ENCODE measurements at regions not wholly inside any gene's neighbourhood (a gene's known extent, or its start where the extent isn't known, plus 50 kb on each side); places are given as distances from the start of the nearest gene placed in this dataset.
"Not testable (repeated sequence)": the region's sequence is repeated elsewhere in the genome, so short reads cannot be mapped to it uniquely, and the experiment has no call there.

GRCh38 chr4:151537687-151538086 is 128.7 kb downstream of the FHIP1A start:
- Mint-ChIP-seq H3K9me3 (ENCODE audit: unreplicated experiment) (no peaks in the 10 kb centered on the region), H3K4me3 (ENCODE audit: unreplicated experiment) (no peak overlapping the region), H3K4me1 (ENCODE audit: unreplicated experiment) (peaks cover 37% of the 10 kb centered on the region), H3K27ac (ENCODE audit: unreplicated experiment) (peak overlapping the region; percentile 38), H3K36me3 (ENCODE audit: unreplicated experiment) (no peaks in the 10 kb centered on the region), H3K27me3 (ENCODE audit: unreplicated experiment) (no peaks in the 10 kb centered on the region)
- TF ChIP-seq, protein P1, sequence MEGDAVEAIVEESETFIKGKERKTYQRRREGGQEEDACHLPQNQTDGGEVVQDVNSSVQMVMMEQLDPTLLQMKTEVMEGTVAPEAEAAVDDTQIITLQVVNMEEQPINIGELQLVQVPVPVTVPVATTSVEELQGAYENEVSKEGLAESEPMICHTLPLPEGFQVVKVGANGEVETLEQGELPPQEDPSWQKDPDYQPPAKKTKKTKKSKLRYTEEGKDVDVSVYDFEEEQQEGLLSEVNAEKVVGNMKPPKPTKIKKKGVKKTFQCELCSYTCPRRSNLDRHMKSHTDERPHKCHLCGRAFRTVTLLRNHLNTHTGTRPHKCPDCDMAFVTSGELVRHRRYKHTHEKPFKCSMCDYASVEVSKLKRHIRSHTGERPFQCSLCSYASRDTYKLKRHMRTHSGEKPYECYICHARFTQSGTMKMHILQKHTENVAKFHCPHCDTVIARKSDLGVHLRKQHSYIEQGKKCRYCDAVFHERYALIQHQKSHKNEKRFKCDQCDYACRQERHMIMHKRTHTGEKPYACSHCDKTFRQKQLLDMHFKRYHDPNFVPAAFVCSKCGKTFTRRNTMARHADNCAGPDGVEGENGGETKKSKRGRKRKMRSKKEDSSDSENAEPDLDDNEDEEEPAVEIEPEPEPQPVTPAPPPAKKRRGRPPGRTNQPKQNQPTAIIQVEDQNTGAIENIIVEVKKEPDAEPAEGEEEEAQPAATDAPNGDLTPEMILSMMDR (IDR thresholded peaks at IDR 0.05) = no peak
- no peak for DNase-seq (ENCODE audit: extremely low spot score, unreplicated experiment)

- Mint-ChIP-seq H3K36me3 (ENCODE audit: unreplicated experiment) (no peaks in the 10 kb centered on the region), H3K9me3 (ENCODE audit: unreplicated experiment) (no peaks in the 10 kb centered on the region), H3K4me3 (ENCODE audit: unreplicated experiment) (no peak overlapping the region), H3K27me3 (ENCODE audit: unreplicated experiment) (no peaks in the 10 kb centered on the region), H3K27ac (ENCODE audit: unreplicated experiment) (no peak overlapping the region), H3K4me1 (ENCODE audit: unreplicated experiment) (peaks cover 37% of the 10 kb centered on the region)
- TF ChIP-seq, protein P1 (IDR thresholded peaks at IDR 0.05) = no peak
- no peak for DNase-seq (ENCODE audit: extremely low spot score, unreplicated experiment)
These were observed 130.0 kb downstream of the FHIP1A start for GRCh38 chr4:151538963-151539362.

DNA sequence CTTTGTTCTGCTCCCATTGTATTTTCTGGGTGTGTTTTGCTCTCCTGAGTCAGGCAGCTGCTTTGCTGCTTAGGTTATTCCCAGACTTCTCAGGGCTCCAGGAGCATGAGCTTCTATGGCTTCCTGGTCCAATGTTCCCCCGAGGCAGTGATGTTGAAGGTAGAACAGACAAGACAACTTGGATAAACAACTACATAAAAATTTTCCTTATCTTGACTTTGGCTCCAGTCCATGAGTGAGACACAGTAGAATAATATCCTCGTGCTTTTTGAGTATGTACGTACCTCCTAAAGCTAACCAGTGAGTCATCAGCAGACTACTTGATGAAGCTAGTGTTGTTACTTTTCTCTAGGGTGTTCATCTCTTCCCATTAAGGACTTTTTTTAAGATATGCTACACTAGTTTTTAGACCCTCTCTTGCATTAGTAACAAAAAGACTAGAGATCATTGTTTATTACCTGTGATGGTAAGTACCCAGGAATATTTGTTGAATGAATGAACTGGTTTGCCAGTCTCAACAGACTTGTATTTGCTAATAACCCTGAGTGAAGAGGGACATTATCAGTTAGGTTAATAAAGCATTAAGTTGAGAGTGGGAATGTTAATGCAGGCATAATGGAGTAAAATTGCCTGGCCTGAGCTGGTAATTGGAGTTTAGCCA is 131.9 kb downstream of the FHIP1A start:
- Mint-ChIP-seq H3K4me3 (ENCODE audit: unreplicated experiment) (no peak overlapping the region), H3K27me3 (ENCODE audit: unreplicated experiment) (no peaks in the 10 kb centered on the region), H3K4me1 (ENCODE audit: unreplicated experiment) (peaks cover 37% of the 10 kb centered on the region), H3K27ac (ENCODE audit: unreplicated experiment) (peak overlapping the region; percentile 50), H3K36me3 (ENCODE audit: unreplicated experiment) (no peaks in the 10 kb centered on the region), H3K9me3 (ENCODE audit: unreplicated experiment) (no peaks in the 10 kb centered on the region)
- TF ChIP-seq, protein P1 (IDR thresholded peaks at IDR 0.05) = no peak
- no peak for DNase-seq (ENCODE audit: extremely low spot score, unreplicated experiment)

GRCh38 chr4:151541389-151542071 is 132.6 kb downstream of the FHIP1A start:
- Mint-ChIP-seq H3K9me3 (ENCODE audit: unreplicated experiment) (no peaks in the 10 kb centered on the region), H3K36me3 (ENCODE audit: unreplicated experiment) (no peaks in the 10 kb centered on the region), H3K4me3 (ENCODE audit: unreplicated experiment) (no peak overlapping the region), H3K27ac (ENCODE audit: unreplicated experiment) (peak overlapping the region; percentile 6), H3K4me1 (ENCODE audit: unreplicated experiment) (peaks cover 37% of the 10 kb centered on the region), H3K27me3 (ENCODE audit: unreplicated experiment) (no peaks in the 10 kb centered on the region)
- DNase-seq (ENCODE audit: extremely low spot score, unreplicated experiment) = no peak
- TF ChIP-seq, protein P1 (IDR thresholded peaks at IDR 0.05) = no peak

GRCh38 chr4:151548708-151549107 is 139.7 kb downstream of the FHIP1A start:
- no peaks in the 10 kb centered on the region for H3K4me1 Mint-ChIP-seq (ENCODE audit: unreplicated experiment)
- no peak overlapping the region for H3K4me3 Mint-ChIP-seq (ENCODE audit: unreplicated experiment)
- peaks cover 14% of the 10 kb centered on the region for H3K9me3 Mint-ChIP-seq (ENCODE audit: unreplicated experiment)
- peaks cover 8% of the 10 kb centered on the region for H3K27me3 Mint-ChIP-seq (ENCODE audit: unreplicated experiment)
- TF ChIP-seq, protein P1 (IDR thresholded peaks at IDR 0.05) = no peak
- peaks cover 4% of the 10 kb centered on the region for H3K36me3 Mint-ChIP-seq (ENCODE audit: unreplicated experiment)
- no peak overlapping the region for H3K27ac Mint-ChIP-seq (ENCODE audit: unreplicated experiment)
- no peak for DNase-seq (ENCODE audit: extremely low spot score, unreplicated experiment)

DNA sequence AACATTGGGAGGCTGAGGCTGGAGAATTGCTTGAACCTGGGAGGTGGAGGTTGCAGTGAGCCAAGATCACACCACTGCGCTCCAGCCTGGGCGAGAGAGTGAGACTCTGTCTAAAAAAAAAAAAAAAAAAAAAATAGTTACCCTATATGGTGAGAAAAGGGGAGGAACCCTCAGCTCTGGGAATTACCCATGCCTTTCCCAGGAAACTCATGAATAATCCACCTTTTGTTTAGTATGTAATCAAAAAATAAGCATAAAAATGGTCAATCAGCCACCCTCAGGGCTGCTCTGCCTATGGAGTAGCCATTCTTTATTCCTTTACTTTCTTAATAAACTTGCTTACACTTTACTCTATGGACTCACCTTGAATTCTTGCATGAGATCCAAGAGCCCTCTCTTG is 140.4 kb downstream of the FHIP1A start:
- H3K9me3 Mint-ChIP-seq (ENCODE audit: unreplicated experiment) = peaks cover 14% of the 10 kb centered on the region
- DNase-seq (ENCODE audit: extremely low spot score, unreplicated experiment); H3K27ac Mint-ChIP-seq (ENCODE audit: unreplicated experiment); H3K4me3 Mint-ChIP-seq (ENCODE audit: unreplicated experiment); H3K4me1 Mint-ChIP-seq (ENCODE audit: unreplicated experiment); H3K36me3 Mint-ChIP-seq (ENCODE audit: unreplicated experiment): not testable (repeated sequence)
- H3K27me3 Mint-ChIP-seq (ENCODE audit: unreplicated experiment) = peaks cover 15% of the 10 kb centered on the region
